Middle frontal gyrus (tissue), 1 donor: ENCODE measurements at regions not wholly inside any gene's neighbourhood (a gene's known extent, or its start where the extent isn't known, plus 50 kb on each side); places are given as distances from the start of the nearest gene placed in this dataset.

Source experiments
- DNase-seq: peaks from one replicate; pipeline ENCODE4 v3.0.0-alpha.2; 2015; ENCODE audit warnings: low spot score; ENCODE audit errors: extremely low spot score

DNA sequence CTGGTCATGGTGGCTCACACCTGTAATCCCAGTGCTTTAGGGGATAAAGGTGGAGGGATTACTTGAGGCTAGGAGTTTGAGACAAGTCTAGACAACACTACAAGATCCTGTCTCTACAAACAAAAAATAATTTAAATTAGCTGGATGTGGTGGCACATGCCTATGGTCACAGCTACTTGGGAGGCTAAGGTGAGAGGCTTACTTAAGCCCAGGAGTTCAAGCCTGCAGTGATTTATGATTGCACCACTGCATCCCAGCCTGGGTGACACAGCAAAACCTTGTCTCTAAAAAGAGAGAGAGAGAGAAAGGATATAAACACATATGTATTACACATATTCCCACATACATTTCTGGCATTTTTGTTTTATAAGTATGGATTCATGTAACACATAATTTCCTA, 325.2 kb downstream of the DUSP10 start:
- no peak for DNase-seq

DNA sequence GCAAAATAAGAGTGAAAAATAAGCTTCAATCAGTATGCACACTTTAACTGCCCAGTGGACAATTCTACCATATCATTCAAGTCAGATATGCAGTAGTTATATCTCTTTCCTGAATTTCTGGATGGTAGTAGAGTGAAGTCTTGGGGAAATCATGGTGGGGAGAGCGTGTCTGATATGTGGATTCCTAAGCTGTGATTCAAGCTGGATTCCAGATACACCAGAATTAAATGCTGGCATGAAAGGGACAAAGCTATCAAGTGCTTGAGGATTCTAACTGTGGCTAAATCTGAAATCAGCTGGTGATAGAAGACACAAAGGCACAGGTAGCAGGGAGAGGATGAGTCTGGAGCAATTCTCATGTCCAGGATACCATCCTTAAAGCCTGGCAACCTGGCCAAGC, 323.5 kb downstream of the DUSP10 start:
- DNase-seq: no peak

DNA sequence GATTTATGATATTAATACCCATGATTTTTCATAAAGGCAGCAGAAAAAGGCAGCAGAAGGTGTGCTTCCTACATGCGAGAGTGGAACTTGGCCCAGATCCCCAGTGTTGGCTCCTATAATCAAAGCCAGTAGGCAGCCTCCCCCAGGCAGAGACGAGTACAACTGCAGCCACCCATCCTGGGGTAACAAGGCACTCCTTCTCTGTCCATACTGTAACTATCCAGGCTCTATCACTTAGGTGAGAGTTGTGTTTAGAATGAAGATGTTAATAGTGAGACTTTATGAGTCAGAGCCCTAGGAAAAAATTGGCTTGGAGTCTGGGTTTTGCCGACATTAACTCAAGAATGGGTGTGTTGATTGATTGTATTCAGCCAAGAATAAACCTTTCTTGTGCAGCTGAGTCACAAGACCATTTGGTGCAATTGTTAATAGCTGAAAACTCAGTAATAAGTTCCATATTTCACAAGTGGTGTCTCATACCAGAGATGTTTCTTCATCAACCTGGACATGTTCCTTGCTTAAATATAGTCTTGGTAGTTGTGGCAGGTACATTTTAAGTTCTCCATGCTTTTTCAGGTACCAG, 322.3 kb downstream of the DUSP10 start:
- no peak for DNase-seq

DNA sequence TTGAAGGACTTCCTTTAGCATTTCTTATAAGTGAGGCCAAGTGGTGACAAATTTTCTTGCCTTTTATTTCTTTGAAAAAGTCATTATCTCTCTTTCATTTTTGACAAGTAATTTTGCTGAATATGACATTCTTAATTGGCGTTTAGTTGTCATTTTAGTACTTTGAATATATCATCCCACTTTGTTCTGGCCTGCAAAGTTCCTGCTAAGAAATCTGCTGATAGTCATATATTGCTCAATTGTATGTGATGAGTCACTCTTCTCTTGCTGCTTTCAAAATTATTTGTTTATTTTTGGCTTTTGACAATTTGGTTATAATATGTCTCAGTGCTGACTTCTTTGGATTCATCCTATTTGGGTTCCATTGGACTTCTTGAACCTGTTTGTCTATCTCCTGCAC, 312.6 kb downstream of the DUSP10 start:
- DNase-seq: no peak

DNA sequence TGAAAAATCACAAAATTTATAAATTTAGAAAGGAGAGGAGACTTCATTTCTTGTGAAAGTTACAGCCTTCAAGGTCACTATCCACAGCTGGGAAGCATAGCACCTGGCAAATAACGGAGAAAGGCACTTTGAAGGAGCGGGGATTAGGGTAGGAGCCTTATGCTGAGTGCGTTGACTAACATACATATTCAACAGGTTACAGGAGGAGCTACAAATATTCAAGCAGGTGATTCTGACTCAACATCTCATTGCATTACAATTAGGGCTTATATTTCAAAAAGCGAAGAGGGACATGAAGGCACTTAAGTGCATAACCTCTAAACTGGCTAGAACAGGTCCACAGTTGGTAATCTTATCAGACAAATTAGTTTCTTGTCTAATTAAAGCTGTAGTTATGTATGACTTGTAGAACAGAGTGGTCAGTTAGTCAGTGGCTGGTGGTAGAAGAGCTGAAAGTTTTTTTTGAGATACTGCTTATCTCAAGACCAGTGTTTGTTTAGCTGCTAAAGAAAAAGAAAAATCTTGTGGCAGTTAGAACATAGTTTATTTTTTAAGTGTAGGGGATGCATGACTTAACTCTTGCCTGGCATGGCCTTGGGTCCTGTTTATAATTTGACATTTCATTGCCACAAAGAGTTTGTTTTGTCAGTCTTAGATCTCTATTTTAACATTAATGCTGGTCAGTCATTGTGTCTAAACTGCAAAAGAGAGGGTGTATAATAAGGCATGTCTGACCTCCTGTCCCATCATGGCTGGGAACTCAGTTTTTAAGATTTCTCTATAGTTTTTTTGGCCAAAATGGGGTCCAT, 311.5 kb downstream of the DUSP10 start:
- no peak for DNase-seq

DNA sequence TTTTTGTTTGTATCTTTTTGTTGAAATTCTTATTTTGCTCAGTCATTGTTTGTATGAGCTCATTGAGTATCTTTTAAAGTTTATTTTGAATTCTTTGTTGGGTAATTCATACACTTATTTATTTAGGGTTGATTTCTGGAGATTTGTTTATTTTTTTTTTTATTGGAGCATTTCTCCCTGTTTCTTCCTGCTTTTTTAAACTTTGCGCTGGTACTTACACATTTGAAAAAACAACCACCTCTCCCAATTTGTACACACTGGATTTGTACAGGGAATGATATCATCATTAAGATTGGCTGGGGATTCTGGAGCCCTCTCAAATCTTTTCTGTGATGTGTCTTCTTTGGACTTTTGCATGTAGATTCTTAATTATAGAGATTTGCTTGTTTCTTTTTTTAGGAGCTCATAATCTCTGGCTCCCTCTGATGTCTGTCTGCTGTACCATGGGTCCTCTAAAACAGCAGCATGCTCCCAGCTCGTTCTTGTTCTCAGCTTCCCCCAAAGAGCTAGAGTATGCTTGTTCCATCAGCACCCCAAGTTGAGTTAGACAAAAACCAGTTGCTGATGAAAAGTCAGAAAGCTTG, 310.7 kb downstream of the DUSP10 start:
- DNase-seq: no peak

DNA sequence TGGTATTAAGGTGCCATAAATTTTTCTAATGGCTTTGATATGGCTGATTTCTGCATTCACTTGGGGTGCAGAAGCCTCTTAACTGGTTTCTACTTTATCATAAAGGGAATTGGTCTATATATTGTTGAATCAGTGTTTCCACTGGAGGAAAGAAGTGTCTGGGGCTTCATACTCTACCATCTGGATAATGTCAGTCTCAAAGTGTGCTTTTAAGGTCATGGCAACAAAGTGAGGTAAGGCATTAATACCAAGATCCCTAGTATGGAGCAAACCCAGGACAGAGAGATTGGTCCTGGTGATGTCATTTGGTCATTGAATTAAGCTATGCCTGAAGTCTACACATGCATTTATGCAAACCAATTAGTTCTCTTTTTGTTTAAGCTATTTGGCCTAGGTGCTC, 309.9 kb downstream of the DUSP10 start:
- no peak for DNase-seq

DNA sequence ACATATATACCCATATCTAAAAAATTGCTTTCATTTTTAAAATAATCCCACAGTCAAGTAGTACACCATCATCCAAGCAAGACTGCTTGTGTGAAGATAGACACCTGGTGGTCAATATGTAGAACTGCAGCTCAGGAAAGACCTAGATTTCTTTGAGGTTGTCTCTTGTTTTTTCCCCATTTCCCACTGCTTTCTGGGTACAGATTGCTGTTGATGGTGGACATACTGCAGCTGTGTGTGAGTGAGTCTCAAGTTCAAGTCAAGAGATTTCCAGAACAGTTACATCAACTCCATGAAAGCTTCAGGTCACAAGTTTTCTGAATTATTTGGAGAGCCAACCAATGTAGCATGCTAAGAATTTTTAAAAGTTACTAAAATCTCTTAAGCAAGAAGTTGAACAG, 306.4 kb downstream of the DUSP10 start:
- DNase-seq: no peak

DNA sequence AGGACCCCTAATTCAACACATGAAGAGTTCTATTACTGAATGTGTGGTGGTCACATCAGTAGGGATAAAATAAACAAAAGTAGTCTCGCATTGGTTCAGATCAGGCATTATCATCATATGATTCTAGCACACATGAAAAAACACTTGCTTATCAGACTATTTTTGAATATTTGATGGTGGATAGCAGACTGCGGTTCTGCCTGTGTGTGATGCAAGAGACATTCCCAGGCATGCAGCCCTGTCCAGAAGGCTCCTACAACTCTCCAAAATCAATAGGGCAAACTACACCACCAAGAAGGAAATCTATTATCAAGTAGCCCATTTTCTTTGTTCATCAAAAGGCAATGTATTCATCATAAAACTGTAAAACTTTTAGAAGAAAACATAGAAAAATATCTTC, 304.7 kb downstream of the DUSP10 start:
- DNase-seq: no peak

DNA sequence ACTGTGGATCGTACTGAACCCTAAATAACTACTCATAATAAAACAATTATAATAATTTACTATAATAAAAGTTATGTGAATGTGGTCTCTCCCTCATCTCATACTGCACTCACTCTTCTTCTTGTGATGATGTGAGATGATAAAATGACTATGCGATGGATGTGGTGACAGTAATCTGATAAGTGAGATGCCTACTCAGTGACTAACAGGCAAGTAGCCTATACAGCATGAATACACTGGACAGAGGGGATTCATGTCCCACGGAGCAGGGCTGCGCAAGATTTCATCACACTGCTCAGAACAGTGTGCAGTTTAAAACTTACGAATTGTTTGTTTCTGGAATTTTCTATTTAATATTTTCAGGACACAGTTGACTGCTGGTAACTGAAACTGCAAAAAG, 304.0 kb downstream of the DUSP10 start:
- DNase-seq: no peak

DNA sequence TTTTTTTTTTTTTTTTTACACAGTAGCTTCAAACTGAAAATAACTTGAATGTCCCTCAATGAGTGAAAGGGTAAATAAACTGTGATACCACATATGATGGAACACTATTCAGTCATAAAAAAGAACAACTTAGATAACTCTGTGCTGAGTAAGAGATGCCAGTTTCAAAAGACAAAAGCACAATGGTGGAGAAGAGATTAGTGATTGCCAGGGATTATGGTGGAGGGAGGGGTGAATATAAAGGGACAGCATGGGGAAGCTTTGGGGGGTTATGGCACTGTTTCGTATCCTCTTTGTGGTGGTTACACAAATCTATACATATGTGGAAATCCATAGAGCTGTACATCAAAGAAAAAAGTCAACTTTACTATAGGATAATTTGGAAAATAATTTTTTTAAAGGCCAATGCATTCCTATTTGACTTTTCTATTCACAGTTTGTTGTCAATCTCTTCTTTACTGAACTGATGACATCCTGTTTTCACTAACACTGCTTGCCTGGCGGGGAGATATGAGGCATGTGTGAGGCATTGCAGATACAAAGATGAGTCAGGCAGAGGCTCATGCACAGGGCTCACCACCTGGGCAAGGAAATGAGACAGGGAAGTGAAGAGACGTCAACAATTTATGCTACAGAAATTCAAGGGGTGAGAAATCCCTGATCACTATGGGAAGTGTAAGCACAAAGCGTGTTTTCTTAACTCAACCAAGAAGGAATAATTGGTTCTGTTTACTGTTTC, 302.7 kb downstream of the DUSP10 start:
- DNase-seq: no peak

DNA sequence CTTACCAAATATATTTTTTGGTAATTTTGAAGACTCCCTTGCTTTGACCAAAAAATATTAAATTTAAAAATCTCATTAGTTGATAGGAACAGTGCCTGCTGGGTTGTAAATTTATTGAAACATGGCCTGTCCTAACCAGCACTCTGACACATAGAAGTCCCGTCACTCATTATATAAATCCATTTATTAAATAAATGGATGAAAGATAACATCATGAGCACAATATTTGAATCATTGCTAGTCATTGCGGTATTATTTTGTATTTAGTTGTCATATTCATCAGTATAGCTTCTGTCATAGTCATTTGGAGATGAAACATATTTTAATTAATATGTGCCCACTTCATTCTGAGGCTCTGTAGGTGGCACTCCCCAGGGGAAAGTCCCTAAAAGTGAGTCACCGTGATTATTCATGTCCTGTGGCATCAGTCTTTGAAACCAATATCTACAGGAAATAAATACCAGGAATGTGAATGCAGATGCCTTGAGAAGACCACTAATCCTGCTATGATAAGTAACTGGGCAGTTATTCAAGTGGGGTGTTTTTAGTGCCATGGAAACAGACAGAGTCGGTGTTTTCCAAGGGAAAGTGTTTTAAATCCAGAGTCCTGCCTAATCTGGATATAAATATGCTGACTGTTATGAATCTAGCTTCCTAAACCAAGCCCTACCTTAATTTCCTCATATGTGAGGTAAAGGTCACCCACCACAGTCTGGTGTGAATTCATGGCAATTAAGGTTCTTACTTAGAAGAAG, 302.0 kb downstream of the DUSP10 start:
- DNase-seq: no peak

DNA sequence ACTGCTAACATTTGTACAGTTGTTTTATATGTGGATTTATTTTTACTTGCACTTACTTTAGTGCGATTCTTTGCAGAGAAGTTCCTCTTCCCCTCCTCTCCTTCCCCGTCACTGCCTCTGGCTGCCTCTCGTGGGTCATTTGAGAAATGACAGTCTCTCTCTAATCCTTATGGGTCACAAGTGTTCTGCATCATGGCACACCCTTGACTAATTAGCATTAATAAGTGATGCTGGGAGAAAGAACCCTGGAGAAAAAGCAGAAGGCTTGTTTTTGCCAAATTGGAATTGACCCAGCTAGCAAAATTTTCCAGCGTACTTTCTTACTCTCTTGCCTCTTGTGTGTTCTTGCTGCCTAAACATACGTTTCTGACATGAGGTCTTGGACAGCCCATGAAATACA, 301.2 kb downstream of the DUSP10 start:
- no peak for DNase-seq

DNA sequence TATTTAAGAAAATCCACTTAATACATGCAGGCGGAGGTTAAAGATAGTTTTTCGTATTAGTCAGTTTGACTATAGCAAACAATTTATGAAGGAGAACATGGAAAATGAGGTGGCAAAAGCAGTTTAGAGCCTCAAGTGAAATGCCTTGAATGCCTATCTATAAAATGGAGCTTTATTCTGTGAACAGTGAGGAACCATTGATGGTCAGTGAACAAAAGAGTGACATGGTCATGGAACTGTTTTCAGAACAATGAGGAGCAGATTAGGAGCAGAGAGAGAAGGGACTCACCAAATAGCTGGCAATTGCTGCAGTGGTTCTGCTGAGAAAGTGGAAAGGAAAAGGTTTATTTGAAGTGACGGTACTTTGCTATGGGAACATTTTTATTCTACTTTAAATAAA, 299.8 kb downstream of the DUSP10 start:
- no peak for DNase-seq

DNA sequence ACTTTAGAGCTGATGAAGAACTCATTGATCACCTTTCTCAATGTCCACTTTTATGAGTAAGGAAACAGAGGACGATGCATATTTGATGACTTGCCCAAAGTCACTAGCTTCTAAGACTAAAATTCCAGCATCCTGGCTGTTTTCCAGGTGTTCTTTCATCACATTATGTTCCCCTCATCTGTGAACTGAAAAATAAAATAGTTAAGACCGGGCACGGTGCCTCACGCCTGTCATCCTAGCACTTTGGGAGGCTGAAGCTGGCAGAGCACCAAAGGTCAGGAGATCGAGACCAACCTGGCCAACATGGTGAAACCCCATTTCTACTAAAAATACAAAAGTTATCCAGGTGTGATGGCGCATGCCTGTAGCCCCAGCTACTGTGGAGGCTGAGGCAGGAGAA, 297.5 kb downstream of the DUSP10 start:
- no peak for DNase-seq

DNA sequence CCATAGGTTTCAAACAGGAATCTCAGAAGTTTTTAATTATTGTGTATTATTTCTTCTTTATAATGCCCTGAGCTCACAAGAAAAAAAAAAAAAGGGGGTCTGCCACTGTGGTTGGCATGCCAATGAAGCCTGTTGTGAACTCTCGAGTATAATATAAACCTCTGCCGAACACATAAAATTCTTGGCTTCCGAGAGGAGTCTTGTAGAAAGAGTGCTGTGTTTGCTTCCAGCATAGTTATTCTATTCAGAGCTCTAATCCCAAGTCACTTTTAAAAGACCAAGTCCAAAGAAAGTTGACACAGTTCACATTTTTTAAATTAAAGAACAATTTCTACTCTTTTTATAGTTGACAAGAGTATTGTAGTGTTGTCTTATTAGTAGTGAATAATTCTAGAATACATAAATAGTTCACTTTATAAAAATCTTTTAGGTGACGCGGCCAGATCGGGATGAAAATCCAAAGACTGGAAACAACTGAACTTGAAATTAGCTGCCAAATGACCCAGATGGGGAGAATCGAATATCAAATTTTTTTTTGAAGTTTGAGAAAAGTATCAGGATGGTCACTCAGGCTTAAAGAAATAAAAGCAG, 293.2 kb downstream of the DUSP10 start:
- no peak for DNase-seq

DNA sequence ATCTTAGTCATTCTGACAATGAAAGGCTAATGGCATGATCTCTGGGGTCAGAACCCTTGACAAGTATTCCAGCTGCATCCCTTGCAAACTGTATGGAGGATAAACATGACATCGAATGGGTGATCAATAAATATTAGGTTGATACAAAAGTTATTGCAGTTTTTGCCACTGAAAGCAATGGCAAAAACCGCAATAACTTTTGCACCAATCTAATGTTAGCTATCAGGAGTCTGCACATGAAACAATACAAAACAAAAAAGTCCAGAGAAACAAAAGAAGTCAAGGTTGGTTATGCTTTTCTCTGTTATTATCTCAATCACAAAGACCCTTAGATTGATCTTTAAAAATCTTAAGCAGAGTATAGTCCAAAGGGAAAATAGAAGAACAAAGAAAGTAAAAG, 292.7 kb downstream of the DUSP10 start:
- DNase-seq: no peak

DNA sequence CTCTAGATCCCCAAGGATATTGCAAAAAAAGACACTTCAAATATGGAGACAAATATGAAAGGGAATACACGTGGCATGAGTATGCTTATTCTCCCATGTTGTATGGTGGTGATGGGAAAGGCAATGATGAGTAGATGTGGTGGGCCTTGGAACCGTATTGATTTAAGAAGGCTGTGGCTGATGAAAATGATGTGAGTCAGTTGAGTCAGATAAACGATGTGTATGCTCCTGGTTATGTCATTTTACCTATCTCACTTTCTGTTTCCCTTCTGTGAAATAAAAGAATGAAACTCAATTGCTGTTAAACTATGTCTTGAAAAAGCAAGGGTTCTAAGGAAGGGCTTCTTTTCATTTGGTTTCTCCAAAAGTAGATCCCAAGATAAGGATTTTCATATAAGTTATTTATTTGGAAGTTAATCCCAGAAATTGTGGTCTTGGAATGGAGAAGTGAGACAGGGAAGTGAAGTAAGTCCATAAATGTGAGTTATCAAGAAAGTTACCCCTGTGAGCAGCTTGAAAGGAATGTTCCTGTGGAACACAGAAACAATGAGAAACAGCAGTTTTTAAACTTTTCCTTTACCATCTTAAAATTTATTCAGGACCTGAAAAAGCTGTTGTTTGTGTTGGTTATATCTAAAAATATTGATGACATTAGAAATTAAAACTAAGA, 292.0 kb downstream of the DUSP10 start:
- DNase-seq: no peak

DNA sequence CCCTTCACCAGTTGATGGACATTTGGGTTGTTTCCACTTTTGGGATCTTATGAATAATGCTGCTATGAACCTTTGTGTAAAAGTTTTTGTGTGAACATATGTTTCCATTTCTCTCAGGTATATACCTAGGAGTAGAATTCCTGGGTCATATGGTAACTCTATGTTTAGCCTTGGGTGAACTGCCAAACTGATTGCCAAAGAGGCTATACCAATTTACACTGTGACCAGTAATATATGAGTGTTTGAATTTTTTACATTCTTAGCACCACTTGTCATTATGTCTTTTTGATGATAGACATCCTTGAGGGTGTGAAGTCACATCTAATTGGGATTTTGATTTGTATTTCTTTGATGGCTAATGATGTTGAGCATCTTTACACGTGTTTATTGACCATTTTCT, 290.1 kb downstream of the DUSP10 start:
- no peak for DNase-seq

DNA sequence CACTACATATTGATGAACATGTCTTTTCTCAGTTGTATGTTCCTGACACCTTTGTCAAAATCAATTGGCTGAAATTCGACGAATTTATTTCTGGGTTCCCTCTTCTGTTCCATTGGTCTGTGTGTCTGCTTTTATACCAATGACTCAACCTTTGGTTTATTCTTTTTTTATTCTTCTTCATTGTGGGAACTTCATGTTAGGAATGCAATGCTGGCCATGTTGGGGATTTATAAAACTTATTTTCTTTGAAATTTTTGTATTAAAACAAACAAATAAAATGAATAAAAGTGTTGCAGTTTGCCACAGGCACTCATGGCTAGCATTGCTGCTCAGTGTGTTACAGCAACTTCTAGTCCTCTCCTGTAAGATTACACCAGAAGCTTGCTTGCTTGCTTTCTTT, 287.8 kb downstream of the DUSP10 start:
- DNase-seq: no peak

DNA sequence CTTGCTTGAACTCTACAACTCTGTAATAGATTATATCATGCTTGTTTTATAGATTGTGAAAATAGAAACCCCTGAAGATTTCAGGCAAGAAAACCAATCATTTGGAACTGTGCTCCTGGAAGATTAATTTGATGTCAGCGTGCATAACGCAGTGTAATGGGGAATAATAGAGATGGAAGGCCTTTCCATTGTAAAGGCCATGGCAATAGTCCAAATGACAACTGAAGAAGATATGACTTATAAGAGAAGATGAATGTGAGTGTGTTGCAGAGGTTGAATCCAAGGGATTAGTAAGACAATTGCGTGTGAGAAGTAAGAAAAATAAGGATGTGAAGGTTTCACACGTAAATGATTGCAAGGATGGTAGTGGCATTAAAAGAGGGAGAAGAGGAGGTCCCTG, 285.0 kb downstream of the DUSP10 start:
- no peak for DNase-seq
